Cardiac septum (tissue), 1 donor: ENCODE measurements at regions not wholly inside any gene's neighbourhood (a gene's known extent, or its start where the extent isn't known, plus 50 kb on each side); places are given as distances from the start of the nearest gene placed in this dataset.

Experiments used
- DNase-seq: peaks from one replicate; pipeline ENCODE4 v3.0.0-alpha.2; 2020; ENCODE audit warnings: low spot score
- intact Hi-C: fragments of 100-400 bp; cut with DNase I; formaldehyde crosslinking; loops from one replicate; pipeline ENCODE4 v1.14.0; 2022
- donor health status: DM: no; HTN: no; CAD: no.

GRCh38 chr5:159419576-159419975 is 89.3 kb upstream of the IL12B start:
- DNase-seq = no peak
- intact Hi-C loops = no loop called here

GRCh38 chr5:159420940-159421339 is 90.7 kb upstream of the IL12B start:
- intact Hi-C loops = no loop called here
- DNase-seq = no peak

GRCh38 chr5:159422361-159422760 is 92.1 kb upstream of the IL12B start:
- no peak for DNase-seq
- intact Hi-C loops = no loop called here

GRCh38 chr5:159422910-159423309 is 92.6 kb upstream of the IL12B start:
- intact Hi-C loops = no loop called here
- no peak for DNase-seq

- intact Hi-C loops = no loop called here
- DNase-seq = no peak
Observed at GRCh38 chr5:159424123-159424522, 93.8 kb upstream of the IL12B start.

GRCh38 chr5:159426694-159427093 is 96.4 kb upstream of the IL12B start:
- DNase-seq = no peak
- intact Hi-C loops = no loop called here

GRCh38 chr5:159427180-159428012 is 97.1 kb upstream of the IL12B start:
- intact Hi-C loops = no loop called here
- DNase-seq = no peak

GRCh38 chr5:159430361-159431012 is 100.2 kb upstream of the IL12B start:
- intact Hi-C loops = no loop called here
- no peak for DNase-seq

GRCh38 chr5:159435855-159436254 is 105.6 kb upstream of the IL12B start:
- intact Hi-C loops = no loop called here
- DNase-seq = no peak

GRCh38 chr5:159438092-159438491 is 107.8 kb upstream of the IL12B start:
- no peak for DNase-seq
- intact Hi-C loops = no loop called here

GRCh38 chr5:159439002-159439401 is 108.7 kb upstream of the IL12B start:
- intact Hi-C loops = no loop called here
- DNase-seq = no peak

- DNase-seq = no peak
- intact Hi-C loops = loop anchor here (5.0 to 10.0 kb wide), 2 partner anchors 245 to 547 kb away; no protein-coding TSS in a partner anchor
Observed at GRCh38 chr5:159440235-159440634, 109.9 kb upstream of the IL12B start.

- intact Hi-C loops = loop anchor here (5.0 to 10.0 kb wide), 2 partner anchors 244 to 546 kb away; no protein-coding TSS in a partner anchor
- no peak for DNase-seq
Observed at GRCh38 chr5:159440968-159441367, 110.7 kb upstream of the IL12B start.

GRCh38 chr5:159441441-159441840 is 111.2 kb upstream of the IL12B start:
- intact Hi-C loops = loop anchor here (5.0 to 10.0 kb wide), 2 partner anchors 243 to 546 kb away; no protein-coding TSS in a partner anchor
- DNase-seq = no peak

- intact Hi-C loops = loop anchor here (5.0 to 10.0 kb wide), 2 partner anchors 242 to 545 kb away; no protein-coding TSS in a partner anchor
- no peak for DNase-seq
Observed at GRCh38 chr5:159442206-159442850, 112.0 kb upstream of the IL12B start.

- DNase-seq = no peak
- intact Hi-C loops = loop anchor here (2.0 to 10.0 kb wide), 4 partner anchors 240 to 543 kb away; partner anchors contain the start of gene ADRA1B
Observed at GRCh38 chr5:159444441-159445082, 114.3 kb upstream of the IL12B start.

- no peak for DNase-seq
- intact Hi-C loops = loop anchor here (5.0 to 10.0 kb wide), 2 partner anchors 238 to 530 kb away; no protein-coding TSS in a partner anchor
Observed at GRCh38 chr5:159447116-159447515, 116.8 kb upstream of the IL12B start.

GRCh38 chr5:159448841-159449407 is 118.6 kb upstream of the IL12B start:
- no peak for DNase-seq
- intact Hi-C loops = loop anchor here (5.0 to 10.0 kb wide), 2 partner anchors 236 to 528 kb away; no protein-coding TSS in a partner anchor

- intact Hi-C loops = loop anchor here (5.0 to 10.0 kb wide), 4 partner anchors 157 to 527 kb away; no protein-coding TSS in a partner anchor
- DNase-seq = no peak
Observed at GRCh38 chr5:159449925-159450324, 119.6 kb upstream of the IL12B start.
